GM21723 (cell line): ENCODE measurements at regions not wholly inside any gene's neighbourhood (a gene's known extent, or its start where the extent isn't known, plus 50 kb on each side); places are given as distances from the start of the nearest gene placed in this dataset.
"Not testable (repeated sequence)": the region's sequence is repeated elsewhere in the genome, so short reads cannot be mapped to it uniquely, and the experiment has no call there.

Experiments used
- ATAC-seq: cut with Tn5 transposase; IDR thresholded peaks from one replicate; pipeline ENCODE4 v1.9.1; 2021; ENCODE audit warnings: mild to moderate bottlenecking, moderate library complexity; ENCODE audit not compliant: unreplicated experiment

DNA sequence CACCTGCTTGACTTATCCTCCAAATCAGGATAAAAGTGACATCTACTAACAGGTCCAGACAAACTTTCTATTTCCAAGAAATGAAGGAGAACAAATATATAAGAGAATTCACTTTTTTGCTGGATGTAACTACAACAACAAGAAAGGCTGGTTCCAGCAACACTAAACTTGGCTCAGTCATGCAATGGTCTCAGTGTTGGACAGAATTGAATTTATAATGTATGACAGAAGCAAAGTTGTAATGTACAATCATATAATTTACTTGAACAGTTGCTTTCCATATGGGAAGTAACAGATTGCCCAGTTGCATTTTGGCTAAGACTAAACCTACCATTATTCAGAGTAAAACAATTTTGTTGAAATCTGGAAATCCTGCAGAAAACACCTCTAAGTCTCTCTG, 183.3 kb upstream of the INTU start:
- ATAC-seq = no peak

DNA sequence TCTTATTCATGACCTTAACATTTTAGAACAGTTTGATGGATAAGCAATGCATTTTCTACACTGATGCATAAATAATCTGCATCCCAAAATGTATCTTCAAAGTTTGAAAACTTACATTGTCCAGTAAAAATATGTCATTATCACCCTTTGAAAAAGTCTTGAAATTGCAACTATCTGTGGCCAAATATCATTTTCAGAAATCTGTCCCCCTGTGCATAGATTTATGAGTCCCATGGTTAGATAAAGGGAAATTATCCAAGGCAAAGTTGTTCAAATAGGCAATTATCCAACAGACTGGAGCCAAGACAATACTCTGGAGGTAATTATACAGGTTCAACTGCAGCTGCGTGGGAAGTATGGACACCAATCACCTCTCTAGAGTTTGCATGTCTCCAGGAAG, 182.5 kb upstream of the INTU start:
- no peak for ATAC-seq

DNA sequence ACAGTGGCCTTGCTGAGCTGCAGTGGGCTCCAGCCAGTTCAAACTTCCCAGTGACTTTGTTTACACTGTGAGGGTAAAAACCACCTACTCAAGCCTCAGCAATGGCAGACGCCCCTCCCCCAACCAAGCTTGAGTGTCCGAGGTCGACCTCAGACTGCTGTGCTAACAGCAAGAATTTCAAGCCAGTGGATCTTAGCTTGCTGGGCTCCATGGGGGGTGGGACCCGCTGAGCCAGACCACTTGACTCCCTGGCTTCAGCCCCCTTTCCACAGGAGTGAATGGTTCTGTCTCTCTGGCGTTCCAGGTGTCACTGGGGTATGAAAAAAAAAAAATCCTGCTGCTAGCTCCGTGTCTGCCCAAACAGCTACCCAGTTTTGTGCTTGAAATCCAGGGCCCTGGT, 168.9 kb upstream of the INTU start:
- ATAC-seq = no peak

- no peak for ATAC-seq
These were observed 163.2 kb upstream of the INTU start for GRCh38 chr4:127469542-127469941.

GRCh38 chr4:127469959-127470809, 162.6 kb upstream of the INTU start:
- no peak for ATAC-seq

GRCh38 chr4:127478271-127478670, 154.5 kb upstream of the INTU start:
- not testable (repeated sequence) for ATAC-seq

GRCh38 chr4:127479031-127479622, 153.6 kb upstream of the INTU start:
- ATAC-seq = peak; percentile 57

DNA sequence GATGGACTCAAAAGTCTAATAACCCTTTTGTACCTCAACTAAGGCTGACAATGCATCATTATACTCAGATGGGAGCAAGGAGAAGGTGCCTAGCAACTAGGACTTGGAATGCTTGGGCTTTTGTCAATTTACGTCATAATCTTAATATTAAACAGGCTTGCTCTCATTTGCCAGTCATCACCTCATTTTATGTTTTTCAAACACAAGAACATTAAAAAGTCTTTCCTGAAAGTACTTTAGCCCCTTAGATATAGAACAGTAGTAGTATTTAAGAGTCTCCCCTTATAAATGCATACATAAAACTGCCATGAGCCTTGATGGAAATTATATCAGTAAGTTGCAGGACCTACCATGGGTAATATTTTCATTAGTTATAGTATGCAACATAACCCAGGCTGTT, 150.7 kb upstream of the INTU start:
- no peak for ATAC-seq

GRCh38 chr4:127484117-127484516, 148.6 kb upstream of the INTU start:
- no peak for ATAC-seq

- no peak for ATAC-seq
These were observed 146.5 kb upstream of the INTU start for GRCh38 chr4:127486248-127486647.

DNA sequence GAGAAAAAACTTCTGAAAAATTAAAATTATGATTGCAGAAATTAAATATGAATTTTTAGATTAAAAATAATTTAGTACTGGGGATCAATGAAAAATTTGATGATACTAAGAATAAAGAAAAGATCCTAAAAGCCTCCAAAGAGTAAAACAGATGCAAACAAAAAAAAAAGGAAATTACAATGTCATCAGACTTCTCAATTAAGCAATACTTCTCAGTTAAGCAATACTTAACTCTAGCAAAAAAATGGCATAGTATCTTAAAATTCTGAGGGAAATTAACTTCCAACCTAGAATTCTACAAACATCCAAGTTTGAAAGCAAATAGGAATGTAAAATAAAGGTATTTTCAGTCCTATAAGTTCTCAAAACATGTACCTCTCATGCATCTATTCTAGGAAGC, 141.2 kb upstream of the INTU start:
- no peak for ATAC-seq

- ATAC-seq = not testable (repeated sequence)
These were observed 135.9 kb upstream of the INTU start for GRCh38 chr4:127496875-127497274.

- ATAC-seq = no peak
These were observed 134.4 kb upstream of the INTU start for GRCh38 chr4:127498366-127498765.

GRCh38 chr4:127500242-127500641, 132.5 kb upstream of the INTU start:
- ATAC-seq = no peak

GRCh38 chr4:127501103-127501502, 131.7 kb upstream of the INTU start:
- no peak for ATAC-seq

- no peak for ATAC-seq
These were observed 129.6 kb upstream of the INTU start for GRCh38 chr4:127503111-127503510.

- no peak for ATAC-seq
These were observed 127.6 kb upstream of the INTU start for GRCh38 chr4:127505203-127505602.

DNA sequence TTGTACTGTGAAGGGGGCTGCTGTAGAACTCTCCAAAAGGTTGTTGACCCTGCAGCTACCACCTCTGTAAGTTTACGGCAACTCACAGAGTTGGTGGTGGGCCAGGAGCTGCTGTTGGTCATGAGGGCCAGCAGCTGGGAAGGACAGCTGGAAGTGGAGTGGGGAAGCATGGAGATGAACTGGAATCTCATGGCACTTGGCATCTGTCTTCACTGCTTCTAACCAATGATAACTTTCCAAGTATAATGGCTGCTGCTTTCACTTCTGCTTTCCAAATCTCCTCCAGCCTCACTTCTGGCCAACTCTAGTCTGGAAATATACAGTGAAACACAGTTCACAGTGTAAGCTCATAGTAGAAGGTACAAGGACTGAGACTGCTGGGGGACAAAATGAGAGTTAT, 126.5 kb upstream of the INTU start:
- ATAC-seq = no peak

- no peak for ATAC-seq
These were observed 123.6 kb upstream of the INTU start for GRCh38 chr4:127509155-127509554.

GRCh38 chr4:127512672-127513071, 120.1 kb upstream of the INTU start:
- ATAC-seq = not testable (repeated sequence)

DNA sequence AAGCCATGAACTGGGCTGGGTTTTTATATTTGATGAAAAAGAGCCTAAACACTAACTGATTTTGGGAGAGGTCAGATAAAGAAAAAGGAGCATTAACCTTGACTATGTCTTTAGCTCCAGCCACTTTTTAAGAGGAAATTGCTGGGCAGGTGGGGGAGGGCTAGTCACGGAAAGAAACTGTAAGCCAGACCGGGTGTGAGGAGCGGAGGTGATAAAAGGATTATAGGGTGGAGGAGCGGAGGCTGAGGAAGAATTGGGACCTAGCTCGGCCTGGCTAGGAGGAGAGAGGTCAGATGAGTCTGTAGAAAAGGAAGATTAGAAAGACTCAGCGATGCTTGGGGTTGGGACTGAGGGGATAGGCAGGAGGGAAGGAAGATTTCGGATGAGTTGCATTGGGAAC, 117.5 kb upstream of the INTU start:
- ATAC-seq = not testable (repeated sequence)

DNA sequence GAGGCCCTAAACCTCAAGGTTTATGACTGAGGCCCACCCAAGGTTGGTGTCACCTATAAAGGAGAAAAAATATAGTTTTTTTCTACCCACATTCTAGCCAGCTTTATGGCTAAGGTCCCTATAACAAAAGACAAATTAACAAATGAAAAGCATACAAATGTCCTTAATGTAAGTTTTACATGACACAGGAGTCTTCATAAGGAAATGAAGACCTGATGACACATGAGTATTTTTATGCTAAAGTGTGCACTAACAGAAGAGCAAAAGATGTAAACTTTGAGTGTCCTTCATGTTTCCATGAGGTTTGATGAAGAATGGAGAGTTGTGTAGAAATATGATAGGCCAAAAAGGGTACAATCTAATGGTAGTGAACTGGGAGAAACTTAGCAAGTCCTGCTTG, 114.7 kb upstream of the INTU start:
- ATAC-seq = no peak

DNA sequence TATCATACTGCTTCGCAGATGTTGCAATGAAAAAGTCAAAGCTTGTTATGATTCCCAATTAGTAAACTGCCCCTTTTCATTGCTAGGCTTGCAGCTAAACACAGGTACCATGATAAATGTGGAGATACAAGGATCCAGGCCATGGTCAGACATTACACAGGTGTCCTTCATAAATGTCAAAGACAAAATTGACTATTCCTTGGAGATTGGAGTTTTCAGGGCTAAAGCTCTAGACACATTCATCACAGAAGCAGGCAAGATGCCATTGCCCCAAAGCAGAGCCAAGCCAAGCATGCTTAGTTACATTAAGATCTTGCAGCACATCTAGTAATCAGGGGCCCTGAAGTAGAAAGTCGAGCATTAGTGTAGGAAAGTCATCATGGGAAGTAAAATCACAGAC, 111.3 kb upstream of the INTU start:
- no peak for ATAC-seq
